Prostate gland (tissue), 2 donors: ENCODE measurements at regions not wholly inside any gene's neighbourhood (a gene's known extent, or its start where the extent isn't known, plus 50 kb on each side); places are given as distances from the start of the nearest gene placed in this dataset.

Experiments
- DNase-seq: peaks from one replicate; pipeline ENCODE4 v3.0.0-alpha.2; 2019; ENCODE audit warnings: low spot score
- H3K27ac ChIP-seq, 2 donors: fragments of 200-600 bp; sonication (generic); 2 replicates each; pipeline ENCODE4 v1.5.1; 2017 to 2019
- H3K27me3 ChIP-seq: fragments of 200-600 bp; sonication (generic); replicated peaks from 2 replicates; pipeline ENCODE4 v1.5.1; 2019; ENCODE audit not compliant: insufficient read depth
- H3K36me3 ChIP-seq, 2 donors: fragments of 200-600 bp; sonication (generic); 1 replicate in 1 of 2; 2 replicates in 1 of 2; pipeline versions ENCODE4 v1.5.1 to v1.8.1; 2017 to 2019
- H3K4me1 ChIP-seq: fragments of 200-600 bp; sonication (generic); replicated peaks from 2 replicates; pipeline ENCODE4 v1.5.1; 2019
- H3K4me3 ChIP-seq, 2 donors: fragments of 200-600 bp; sonication (generic); 2 replicates each; pipeline ENCODE4 v1.5.1; 2017 to 2019
- H3K9me3 ChIP-seq: fragments of 200-600 bp; sonication (generic); 2 replicates; pipeline ENCODE4 v1.5.1; 2017
- CTCF ChIP-seq, 4 experiments: fragments of 200-600 bp in 2 of 4; fragments of 450-650 bp in 2 of 4; sonication (generic) in 2 of 4; IDR thresholded peaks; 1 replicate in 3 of 4; 2 replicates in 1 of 4; pipeline ENCODE4 v1.5.1; 2016 to 2019; ENCODE audit warnings: antibody characterized with exemption in 4 of 4, mild to moderate bottlenecking in 2 of 4, moderate library complexity in 2 of 4
- POLR2A ChIP-seq: fragments of 450-650 bp; IDR thresholded peaks from one replicate; pipeline ENCODE4 v1.6.1; 2016; ENCODE audit warnings: antibody characterized with exemption, mild to moderate bottlenecking
- POLR2AphosphoS5 ChIP-seq: sonication (generic); formaldehyde crosslinking; IDR thresholded peaks from one replicate; pipeline ENCODE4 v1.6.1; 2017; ENCODE audit warnings: antibody characterized with exemption
- WGBS: methylation state at CpG from one replicate; pipeline ENCODE4 v1.1.5; 2018; 5-methylcytosine and 5-hydroxymethylcytosine counted together
- intact Hi-C: fragments of 100-400 bp; cut with DNase I; formaldehyde crosslinking; loops from one replicate; pipeline ENCODE4 v1.14.2; 2022

GRCh38 chr15:81534124-81534523, 160.1 kb upstream of the TMC3 start:
- no peaks in the 10 kb centered on the region for H3K4me1 ChIP-seq
- no peaks in the 10 kb centered on the region for H3K36me3 ChIP-seq
- no peak overlapping the region for H3K4me3 ChIP-seq
- TF ChIP-seq POLR2A (no peak), POLR2AphosphoS5 (no peak), CTCF (IDR thresholded peaks at IDR 0.05) (no peak)
- DNase-seq, result no peak
- intact Hi-C loops, result no loop called here
- no peaks in the 10 kb centered on the region for H3K27me3 ChIP-seq
- H3K27ac ChIP-seq, result no peak overlapping the region
- H3K9me3 ChIP-seq, result no peaks in the 10 kb centered on the region
- 88% methylated on average over 1 of the region's 1 CpG for WGBS

GRCh38 chr15:81532001-81532400, 158.0 kb upstream of the TMC3 start:
- Histone ChIP-seq H3K27me3 (no peaks in the 10 kb centered on the region), H3K36me3 (no peaks in the 10 kb centered on the region), H3K4me1 (no peaks in the 10 kb centered on the region), H3K4me3 (no peak overlapping the region), H3K27ac (no peak overlapping the region), H3K9me3 (no peaks in the 10 kb centered on the region)
- TF ChIP-seq POLR2A (no peak), POLR2AphosphoS5 (no peak), CTCF (IDR thresholded peaks at IDR 0.05) (no peak)
- intact Hi-C loops, result no loop called here
- no peak for DNase-seq
- WGBS, result 100% methylated on average over 1 of the region's 1 CpG

- TF ChIP-seq POLR2AphosphoS5, result no peak
- no peak for TF ChIP-seq POLR2A
- no peak for TF ChIP-seq CTCF (IDR thresholded peaks at IDR 0.05)
- H3K36me3 ChIP-seq, result no peaks in the 10 kb centered on the region
- intact Hi-C loops, result no loop called here
- H3K4me3 ChIP-seq, result no peak overlapping the region
- WGBS, result 37% methylated on average over 10 of the region's 10 CpGs
- DNase-seq, result no peak
- H3K9me3 ChIP-seq, result no peaks in the 10 kb centered on the region
- no peak overlapping the region for H3K27ac ChIP-seq
- no peaks in the 10 kb centered on the region for H3K4me1 ChIP-seq
- H3K27me3 ChIP-seq, result no peaks in the 10 kb centered on the region
These were observed 157.1 kb upstream of the TMC3 start for GRCh38 chr15:81531109-81531592.

GRCh38 chr15:81530271-81530691, 156.3 kb upstream of the TMC3 start:
- intact Hi-C loops, result no loop called here
- Histone ChIP-seq H3K27me3 (no peaks in the 10 kb centered on the region), H3K9me3 (no peaks in the 10 kb centered on the region), H3K27ac (no peak overlapping the region), H3K36me3 (no peaks in the 10 kb centered on the region), H3K4me1 (no peaks in the 10 kb centered on the region), H3K4me3 (no peak overlapping the region)
- 36% methylated on average over 3 of the region's 3 CpGs for WGBS
- TF ChIP-seq POLR2AphosphoS5 (no peak), CTCF (IDR thresholded peaks at IDR 0.05) (no peak), POLR2A (no peak)
- DNase-seq, result no peak

- H3K9me3 ChIP-seq, result no peaks in the 10 kb centered on the region
- no peaks in the 10 kb centered on the region for H3K36me3 ChIP-seq
- TF ChIP-seq CTCF (IDR thresholded peaks at IDR 0.05) (no peak), POLR2AphosphoS5 (no peak), POLR2A (no peak)
- H3K4me1 ChIP-seq, result no peaks in the 10 kb centered on the region
- intact Hi-C loops, result no loop called here
- H3K27ac ChIP-seq, result no peak overlapping the region
- no peaks in the 10 kb centered on the region for H3K27me3 ChIP-seq
- DNase-seq, result no peak
- H3K4me3 ChIP-seq, result no peak overlapping the region
- WGBS, result 44% methylated on average over 2 of the region's 2 CpGs
These were observed 155.5 kb upstream of the TMC3 start for GRCh38 chr15:81529481-81529880.
